GM23248 (cell line): ENCODE measurements at regions not wholly inside any gene's neighbourhood (a gene's known extent, or its start where the extent isn't known, plus 50 kb on each side); places are given as distances from the start of the nearest gene placed in this dataset.

ENCODE experiments used
- DNase-seq: peaks from one replicate; pipeline ENCODE4 v3.0.0-alpha.2; 2015
- H2AFZ ChIP-seq: fragments of 200-600 bp; sonication (generic); 2 replicates; pipeline ENCODE4 v1.6.1; 2016; ENCODE audit warnings: antibody characterized with exemption
- H3F3A ChIP-seq: fragments of 200-600 bp; sonication (generic); 2 replicates; pipeline ENCODE4 v1.6.1; 2016; ENCODE audit warnings: mild to moderate bottlenecking, antibody characterized with exemption, mixed run types; ENCODE audit not compliant: insufficient read depth
- H3K27ac ChIP-seq: fragments of 200-600 bp; sonication (generic); 2 replicates; pipeline ENCODE4 v1.5.1; 2016; ENCODE audit warnings: mild to moderate bottlenecking
- H3K27me3 ChIP-seq: fragments of 200-600 bp; sonication (generic); replicated peaks from 2 replicates; pipeline ENCODE4 v1.6.1; 2016; ENCODE audit warnings: mild to moderate bottlenecking; ENCODE audit not compliant: insufficient read depth
- H3K36me3 ChIP-seq: fragments of 200-600 bp; sonication (generic); 2 replicates; pipeline ENCODE4 v1.6.1; 2016; ENCODE audit warnings: low read depth, mild to moderate bottlenecking
- H3K4me1 ChIP-seq: fragments of 200-600 bp; sonication (generic); 2 replicates; pipeline ENCODE4 v1.6.1; 2016; ENCODE audit warnings: mild to moderate bottlenecking; ENCODE audit not compliant: insufficient read depth
- H3K4me2 ChIP-seq: fragments of 200-600 bp; sonication (generic); one replicate; pipeline ENCODE4 v1.6.1; 2016; ENCODE audit warnings: mild to moderate bottlenecking; ENCODE audit not compliant: unreplicated experiment
- H3K4me3 ChIP-seq: fragments of 200-600 bp; sonication (generic); 2 replicates; pipeline ENCODE4 v1.5.1; 2016; ENCODE audit warnings: mild to moderate bottlenecking
- H3K79me2 ChIP-seq: fragments of 200-600 bp; sonication (generic); 2 replicates; pipeline ENCODE4 v1.6.1; 2016; ENCODE audit warnings: mild to moderate bottlenecking; ENCODE audit not compliant: insufficient read depth
- H3K9ac ChIP-seq: fragments of 200-600 bp; sonication (generic); 2 replicates; pipeline ENCODE4 v1.6.1; 2016; ENCODE audit warnings: mild to moderate bottlenecking
- H3K9me2 ChIP-seq: fragments of 200-600 bp; sonication (generic); 2 replicates; pipeline ENCODE4 v1.6.1; 2016; ENCODE audit warnings: mixed run types, mild to moderate bottlenecking, moderate library complexity; ENCODE audit not compliant: insufficient read depth
- H3K9me3 ChIP-seq: fragments of 200-600 bp; sonication (generic); one replicate; pipeline ENCODE4 v1.6.1; 2017; ENCODE audit warnings: low read depth
- H4K20me1 ChIP-seq: fragments of 200-600 bp; sonication (generic); 2 replicates; pipeline ENCODE4 v1.6.0; 2016; ENCODE audit not compliant: insufficient read depth
- EZH2 ChIP-seq: fragments of 200-600 bp; sonication (generic); IDR thresholded peaks from 2 replicates; pipeline ENCODE4 v1.6.1; 2018; ENCODE audit warnings: antibody characterized with exemption, mild to moderate bottlenecking; ENCODE audit not compliant: insufficient read depth, poor library complexity, severe bottlenecking
- EZH2phosphoT487 ChIP-seq: fragments of 200-600 bp; sonication (generic); IDR thresholded peaks from 2 replicates; pipeline ENCODE4 v1.6.1; 2018; ENCODE audit warnings: antibody characterized with exemption, moderate library complexity, mild to moderate bottlenecking, low read depth; ENCODE audit not compliant: insufficient read depth
- WGBS, 2 experiments: methylation state at CpG; one replicate each; pipeline ENCODE4 v1.1.6; 2015 to 2017; ENCODE audit warnings: low lambda C conversion rate in 2 of 2, low coverage in 1 of 2; ENCODE audit errors: missing lambda C conversion rate in 2 of 2; 5-methylcytosine and 5-hydroxymethylcytosine counted together
- in situ Hi-C: fragments of 300-500 bp; cut with MboI; formaldehyde crosslinking; loops from 2 replicates; pipeline ENCODE4 v1.15.0; 2020

- H3K9me2 ChIP-seq = no peaks in the 10 kb centered on the region
Measured at GRCh38 chrX:121853762-121854613, 806.6 kb downstream of the GLUD2 start.

GRCh38 chrX:121854614-121854911 is 807.2 kb downstream of the GLUD2 start:
- no peak for TF ChIP-seq EZH2
- TF ChIP-seq EZH2phosphoT487 = no peak
- Histone ChIP-seq H3K9me3 (no peaks in the 10 kb centered on the region), H3F3A (no peaks in the 10 kb centered on the region), H3K4me2 (no peak overlapping the region), H3K27ac (no peak overlapping the region), H2AFZ (no peak overlapping the region), H3K4me3 (no peak overlapping the region), H3K27me3 (no peaks in the 10 kb centered on the region), H3K79me2 (no peaks in the 10 kb centered on the region), H3K9ac (no peak overlapping the region), H4K20me1 (no peaks in the 10 kb centered on the region), H3K9me2 (no peaks in the 10 kb centered on the region), H3K4me1 (peaks cover 8% of the 10 kb centered on the region; the same call in 1 of the 2 replicates), H3K36me3 (no peaks in the 10 kb centered on the region)
- in situ Hi-C loops = no loop called here
- 33 to 63% methylated on average over 1 to 5 of the region's 5 CpGs for WGBS, 2 experiments
- no peak for DNase-seq

More at GRCh38 chrX:121853762-121854613, 806.6 kb downstream of the GLUD2 start:
- WGBS, 2 experiments = 77 to 78% methylated on average over 10 to 14 of the region's 27 CpGs
- no peak overlapping the region for H3K27ac ChIP-seq
- no peak overlapping the region for H3K9ac ChIP-seq
- no peaks in the 10 kb centered on the region for H3K9me3 ChIP-seq
- H4K20me1 ChIP-seq = no peaks in the 10 kb centered on the region
- no peak overlapping the region for H3K4me3 ChIP-seq
- no peaks in the 10 kb centered on the region for H3K27me3 ChIP-seq
- in situ Hi-C loops = no loop called here
- no peak for TF ChIP-seq EZH2
- H3K79me2 ChIP-seq = no peaks in the 10 kb centered on the region
- no peak for DNase-seq
- H3F3A ChIP-seq = no peaks in the 10 kb centered on the region
- H2AFZ ChIP-seq = no peak overlapping the region
- H3K36me3 ChIP-seq = no peaks in the 10 kb centered on the region
- H3K4me1 ChIP-seq = peaks cover 8% of the 10 kb centered on the region; the same call in 1 of the 2 replicates
- no peak overlapping the region for H3K4me2 ChIP-seq

GRCh38 chrX:121858867-121859647 is 811.6 kb downstream of the GLUD2 start:
- WGBS, 2 experiments = 70 to 83% methylated on average over 5 to 7 of the region's 8 CpGs
- Histone ChIP-seq H3K79me2 (no peaks in the 10 kb centered on the region), H3K9me2 (no peaks in the 10 kb centered on the region), H3K9me3 (no peaks in the 10 kb centered on the region), H3K4me2 (no peak overlapping the region), H3F3A (no peaks in the 10 kb centered on the region), H3K4me3 (no peak overlapping the region), H2AFZ (no peak overlapping the region), H3K36me3 (no peaks in the 10 kb centered on the region), H3K27ac (no peak overlapping the region), H4K20me1 (no peaks in the 10 kb centered on the region), H3K4me1 (no peaks in the 10 kb centered on the region), H3K27me3 (no peaks in the 10 kb centered on the region), H3K9ac (no peak overlapping the region)
- DNase-seq = no peak
- in situ Hi-C loops = no loop called here
- TF ChIP-seq EZH2phosphoT487 (no peak), EZH2 (no peak)

GRCh38 chrX:121863976-121864375 is 816.6 kb downstream of the GLUD2 start:
- Histone ChIP-seq H3K36me3 (no peaks in the 10 kb centered on the region), H3K79me2 (no peaks in the 10 kb centered on the region), H3F3A (no peaks in the 10 kb centered on the region), H3K9me3 (no peaks in the 10 kb centered on the region), H3K4me3 (no peak overlapping the region), H3K4me2 (no peak overlapping the region), H3K27ac (no peak overlapping the region), H3K4me1 (no peaks in the 10 kb centered on the region), H3K9me2 (no peaks in the 10 kb centered on the region), H3K27me3 (no peaks in the 10 kb centered on the region), H3K9ac (no peak overlapping the region), H4K20me1 (no peaks in the 10 kb centered on the region), H2AFZ (no peak overlapping the region)
- no peak for DNase-seq
- TF ChIP-seq EZH2phosphoT487 (no peak), EZH2 (no peak)
- in situ Hi-C loops = no loop called here
- whole genome bisulfite sequencing, 2 experiments = 70 to 71% methylated on average over 7 of the region's 7 CpGs
